Vagina (tissue), 2 donors: ENCODE measurements at regions not wholly inside any gene's neighbourhood (a gene's known extent, or its start where the extent isn't known, plus 50 kb on each side); places are given as distances from the start of the nearest gene placed in this dataset.

Experiments used
- POLR2A ChIP-seq, 2 donors: fragments of 450-650 bp; IDR thresholded peaks; one replicate each; pipeline ENCODE4 v1.6.1; 2017; ENCODE audit warnings: antibody characterized with exemption in 2 of 2, mild to moderate bottlenecking in 2 of 2, moderate library complexity in 2 of 2
- POLR2AphosphoS5 ChIP-seq, 2 donors: sonication (generic); formaldehyde crosslinking; IDR thresholded peaks; one replicate each; pipeline ENCODE4 v1.9.0; 2017; ENCODE audit warnings: antibody characterized with exemption in 2 of 2, mild to moderate bottlenecking in 2 of 2, low read depth in 1 of 2; ENCODE audit not compliant: insufficient read depth in 1 of 2
- TF ChIP-seq, protein P1 (sequence below), 3 experiments: fragments of 450-650 bp in 2 of 3; fragments of 200-600 bp in 1 of 3; sonication (generic) in 1 of 3; IDR thresholded peaks; one replicate each; pipeline ENCODE4 v1.5.1; 2017 to 2019; ENCODE audit warnings: antibody characterized with exemption in 3 of 3, mild to moderate bottlenecking in 2 of 3, moderate library complexity in 2 of 3

DNA sequence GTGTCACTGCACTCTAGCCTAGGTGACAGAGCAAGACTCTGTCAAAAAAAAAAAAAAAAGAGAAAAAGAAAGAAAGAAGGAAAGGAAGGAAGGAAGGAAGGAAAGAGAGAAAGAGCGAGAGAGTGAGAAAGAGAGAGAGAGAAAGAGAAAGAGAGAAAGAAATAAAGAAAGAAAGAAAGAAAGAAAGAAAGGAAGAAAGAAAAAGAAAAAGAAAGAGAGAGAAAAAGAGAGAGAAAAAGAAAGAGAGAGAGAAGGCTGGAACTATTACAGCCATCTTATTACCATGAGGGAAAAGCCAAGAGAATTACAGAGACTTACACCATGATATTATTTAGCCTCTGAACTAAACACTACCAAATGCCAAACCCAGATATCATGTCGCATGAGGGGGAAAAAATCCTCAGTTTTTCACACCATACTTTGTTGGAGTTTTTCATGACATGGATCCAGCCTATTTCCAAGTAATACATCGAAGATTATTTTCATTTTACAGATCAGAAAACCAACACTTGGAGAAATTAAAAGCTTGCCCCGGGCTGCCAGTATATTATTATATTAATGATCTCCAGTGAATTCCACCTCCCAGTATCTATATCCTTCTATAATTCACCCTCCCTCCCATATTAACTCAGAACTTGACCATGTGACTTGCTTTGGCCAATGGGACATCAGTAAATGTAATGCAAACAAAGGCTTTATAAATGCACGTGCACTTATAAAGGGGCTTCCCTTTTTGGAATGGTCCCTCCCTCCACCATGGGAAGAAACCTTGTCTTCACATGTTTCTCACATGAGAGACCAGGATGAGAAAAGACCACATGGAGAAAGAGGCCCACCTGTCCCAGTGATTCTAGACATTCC, 148.6 kb downstream of the MIS18A start:
- TF ChIP-seq, protein P1, sequence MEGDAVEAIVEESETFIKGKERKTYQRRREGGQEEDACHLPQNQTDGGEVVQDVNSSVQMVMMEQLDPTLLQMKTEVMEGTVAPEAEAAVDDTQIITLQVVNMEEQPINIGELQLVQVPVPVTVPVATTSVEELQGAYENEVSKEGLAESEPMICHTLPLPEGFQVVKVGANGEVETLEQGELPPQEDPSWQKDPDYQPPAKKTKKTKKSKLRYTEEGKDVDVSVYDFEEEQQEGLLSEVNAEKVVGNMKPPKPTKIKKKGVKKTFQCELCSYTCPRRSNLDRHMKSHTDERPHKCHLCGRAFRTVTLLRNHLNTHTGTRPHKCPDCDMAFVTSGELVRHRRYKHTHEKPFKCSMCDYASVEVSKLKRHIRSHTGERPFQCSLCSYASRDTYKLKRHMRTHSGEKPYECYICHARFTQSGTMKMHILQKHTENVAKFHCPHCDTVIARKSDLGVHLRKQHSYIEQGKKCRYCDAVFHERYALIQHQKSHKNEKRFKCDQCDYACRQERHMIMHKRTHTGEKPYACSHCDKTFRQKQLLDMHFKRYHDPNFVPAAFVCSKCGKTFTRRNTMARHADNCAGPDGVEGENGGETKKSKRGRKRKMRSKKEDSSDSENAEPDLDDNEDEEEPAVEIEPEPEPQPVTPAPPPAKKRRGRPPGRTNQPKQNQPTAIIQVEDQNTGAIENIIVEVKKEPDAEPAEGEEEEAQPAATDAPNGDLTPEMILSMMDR (IDR thresholded peaks at IDR 0.05), result no peak
- no peak for TF ChIP-seq POLR2AphosphoS5 (IDR thresholded peaks at IDR 0.05; ENCODE audit: insufficient read depth in 1 of 2, low read depth in 1 of 2)
- TF ChIP-seq POLR2A (IDR thresholded peaks at IDR 0.05), result no peak
